SW 1271 (cell line): ENCODE measurements at regions not wholly inside any gene's neighbourhood (a gene's known extent, or its start where the extent isn't known, plus 50 kb on each side); places are given as distances from the start of the nearest gene placed in this dataset.

Experiments
- DNase-seq, 2 experiments: peaks; one replicate each; lab custom pipeline; 2025; lab: John Stamatoyannopoulos, UW

- DNase-seq = no peak
Observed at GRCh38 chr2:147468349-147468748, 376.5 kb upstream of the ACVR2A start.

- no peak for DNase-seq
Observed at GRCh38 chr2:147467441-147467840, 377.4 kb upstream of the ACVR2A start.

GRCh38 chr2:147464737-147465357 lies 380.0 kb upstream of the ACVR2A start:
- DNase-seq = no peak

- no peak for DNase-seq
Observed at GRCh38 chr2:147463881-147464520, 380.8 kb upstream of the ACVR2A start.

- DNase-seq = no peak
Observed at GRCh38 chr2:147460155-147460554, 384.7 kb upstream of the ACVR2A start.

- no peak for DNase-seq
Observed at GRCh38 chr2:147456779-147457178, 388.1 kb upstream of the ACVR2A start.

- DNase-seq = no peak
Observed at GRCh38 chr2:147451902-147452515, 392.8 kb upstream of the ACVR2A start.

GRCh38 chr2:147450661-147451510 lies 393.9 kb upstream of the ACVR2A start:
- no peak for DNase-seq

GRCh38 chr2:147449323-147449991 lies 395.4 kb upstream of the ACVR2A start:
- no peak for DNase-seq

- no peak for DNase-seq
Observed at GRCh38 chr2:147442816-147443215, 402.0 kb upstream of the ACVR2A start.

- no peak for DNase-seq
Observed at GRCh38 chr2:147441182-147441581, 403.6 kb upstream of the ACVR2A start.

- no peak for DNase-seq
Observed at GRCh38 chr2:147440734-147441133, 404.1 kb upstream of the ACVR2A start.

- no peak for DNase-seq
Observed at GRCh38 chr2:147439986-147440385, 404.8 kb upstream of the ACVR2A start.

GRCh38 chr2:147438882-147439281 lies 405.9 kb upstream of the ACVR2A start:
- no peak for DNase-seq

- DNase-seq = no peak
Observed at GRCh38 chr2:147433822-147434221, 411.0 kb upstream of the ACVR2A start.

GRCh38 chr2:147430408-147430807 lies 414.4 kb upstream of the ACVR2A start:
- DNase-seq = no peak

GRCh38 chr2:147428120-147428747 lies 416.6 kb upstream of the ACVR2A start:
- no peak for DNase-seq

- DNase-seq = no peak
Observed at GRCh38 chr2:147425437-147426029, 419.3 kb upstream of the ACVR2A start.

GRCh38 chr2:147424766-147425165 lies 420.1 kb upstream of the ACVR2A start:
- DNase-seq = no peak

GRCh38 chr2:147420947-147421675 lies 423.7 kb upstream of the ACVR2A start:
- no peak for DNase-seq
